SW480 (cell line): ENCODE measurements at regions not wholly inside any gene's neighbourhood (a gene's known extent, or its start where the extent isn't known, plus 50 kb on each side); places are given as distances from the start of the nearest gene placed in this dataset.
A peak's percentile ranks its signal among the peaks of the same experiment; 100 is the strongest.
"Not testable (repeated sequence)": the region's sequence is repeated elsewhere in the genome, so short reads cannot be mapped to it uniquely, and the experiment has no call there.

Experiments
- DNase-seq: peaks from one replicate; pipeline ENCODE4 v3.0.0-alpha.2; 2016; ENCODE audit warnings: low spot score

- no peak for DNase-seq
Measured at GRCh38 chr4:177494791-177495190, 52.6 kb upstream of the AGA start.

GRCh38 chr4:177495626-177496025 lies 53.4 kb upstream of the AGA start:
- not testable (repeated sequence) for DNase-seq

- DNase-seq: no peak
Measured at GRCh38 chr4:177499537-177499936, 57.3 kb upstream of the AGA start.

GRCh38 chr4:177505171-177505615 lies 63.0 kb upstream of the AGA start:
- DNase-seq: peak; percentile 4

- no peak for DNase-seq
Measured at GRCh38 chr4:177508662-177509061, 66.4 kb upstream of the AGA start.

GRCh38 chr4:177509226-177509745 lies 67.0 kb upstream of the AGA start:
- no peak for DNase-seq

- DNase-seq: no peak
Measured at GRCh38 chr4:177511611-177512010, 69.4 kb upstream of the AGA start.

- no peak for DNase-seq
Measured at GRCh38 chr4:177512646-177513045, 70.4 kb upstream of the AGA start.

GRCh38 chr4:177517862-177518261 lies 75.6 kb upstream of the AGA start:
- DNase-seq: no peak

GRCh38 chr4:177519481-177520260 lies 77.4 kb upstream of the AGA start:
- DNase-seq: no peak

- no peak for DNase-seq
Measured at GRCh38 chr4:177528620-177529019, 86.4 kb upstream of the AGA start.

- DNase-seq: no peak
Measured at GRCh38 chr4:177530561-177530960, 88.3 kb upstream of the AGA start.

- no peak for DNase-seq
Measured at GRCh38 chr4:177532358-177532757, 90.1 kb upstream of the AGA start.

GRCh38 chr4:177534841-177535240 lies 92.6 kb upstream of the AGA start:
- DNase-seq: not testable (repeated sequence)

GRCh38 chr4:177546745-177547144 lies 104.5 kb upstream of the AGA start:
- DNase-seq: no peak

- DNase-seq: no peak
Measured at GRCh38 chr4:177547985-177548384, 105.7 kb upstream of the AGA start.

GRCh38 chr4:177555007-177555574 lies 112.9 kb upstream of the AGA start:
- DNase-seq: peak; percentile 8

- DNase-seq: no peak
Measured at GRCh38 chr4:177557416-177557815, 115.2 kb upstream of the AGA start.

- DNase-seq: no peak
Measured at GRCh38 chr4:177558995-177559394, 116.8 kb upstream of the AGA start.

GRCh38 chr4:177562163-177562562 lies 119.9 kb upstream of the AGA start:
- no peak for DNase-seq

GRCh38 chr4:177562859-177563258 lies 120.6 kb upstream of the AGA start:
- no peak for DNase-seq

- DNase-seq: no peak
Measured at GRCh38 chr4:177566691-177567090, 124.5 kb upstream of the AGA start.

- DNase-seq: no peak
Measured at GRCh38 chr4:177568931-177569330, 126.7 kb upstream of the AGA start.

GRCh38 chr4:177569434-177569833 lies 127.2 kb upstream of the AGA start:
- no peak for DNase-seq
